ENCODE measurements at regions not wholly inside any gene's neighbourhood (a gene's known extent, or its start where the extent isn't known, plus 50 kb on each side); places are given as distances from the start of the nearest gene placed in this dataset.

DNA sequence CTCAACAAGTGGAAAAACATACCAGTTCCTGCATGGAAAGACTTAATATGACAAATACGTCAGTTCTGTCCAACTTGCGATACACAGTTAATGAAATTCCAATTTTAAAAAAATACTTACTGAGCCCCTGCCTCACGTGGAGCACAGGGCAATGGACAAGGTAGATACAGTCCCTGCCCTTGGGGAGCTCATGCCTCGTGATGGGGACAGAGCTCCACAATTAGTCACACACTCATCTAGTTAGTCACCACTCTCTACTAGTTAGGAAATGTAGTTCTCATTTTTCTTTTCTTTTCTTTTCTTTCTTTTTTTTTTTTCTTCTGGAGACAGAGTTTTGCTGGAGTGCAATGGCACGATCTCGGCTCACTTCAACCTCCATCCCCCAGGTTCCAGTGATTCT is 74.7 kb upstream of the CDH5 start:
- TF ChIP-seq, protein P1, sequence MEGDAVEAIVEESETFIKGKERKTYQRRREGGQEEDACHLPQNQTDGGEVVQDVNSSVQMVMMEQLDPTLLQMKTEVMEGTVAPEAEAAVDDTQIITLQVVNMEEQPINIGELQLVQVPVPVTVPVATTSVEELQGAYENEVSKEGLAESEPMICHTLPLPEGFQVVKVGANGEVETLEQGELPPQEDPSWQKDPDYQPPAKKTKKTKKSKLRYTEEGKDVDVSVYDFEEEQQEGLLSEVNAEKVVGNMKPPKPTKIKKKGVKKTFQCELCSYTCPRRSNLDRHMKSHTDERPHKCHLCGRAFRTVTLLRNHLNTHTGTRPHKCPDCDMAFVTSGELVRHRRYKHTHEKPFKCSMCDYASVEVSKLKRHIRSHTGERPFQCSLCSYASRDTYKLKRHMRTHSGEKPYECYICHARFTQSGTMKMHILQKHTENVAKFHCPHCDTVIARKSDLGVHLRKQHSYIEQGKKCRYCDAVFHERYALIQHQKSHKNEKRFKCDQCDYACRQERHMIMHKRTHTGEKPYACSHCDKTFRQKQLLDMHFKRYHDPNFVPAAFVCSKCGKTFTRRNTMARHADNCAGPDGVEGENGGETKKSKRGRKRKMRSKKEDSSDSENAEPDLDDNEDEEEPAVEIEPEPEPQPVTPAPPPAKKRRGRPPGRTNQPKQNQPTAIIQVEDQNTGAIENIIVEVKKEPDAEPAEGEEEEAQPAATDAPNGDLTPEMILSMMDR (conservative IDR thresholded peaks at IDR 0.05; ENCODE audit: low read depth, low read length), result no peak
- TF ChIP-seq EZH2 (IDR thresholded peaks at IDR 0.05; ENCODE audit: low read length, unreplicated experiment), result no peak
